Neural cell (in vitro differentiated cells): ENCODE measurements at regions not wholly inside any gene's neighbourhood (a gene's known extent, or its start where the extent isn't known, plus 50 kb on each side); places are given as distances from the start of the nearest gene placed in this dataset.

ENCODE experiments used
- CTCF ChIP-seq: fragments of 450-650 bp; IDR thresholded peaks from 2 replicates; pipeline ENCODE4 v1.5.1; 2014; ENCODE audit warnings: antibody characterized with exemption, mild to moderate bottlenecking, moderate library complexity; ENCODE audit not compliant: poor library complexity, severe bottlenecking
- EP300 ChIP-seq: fragments of 450-650 bp; conservative IDR thresholded peaks from 2 replicates; pipeline ENCODE4 v1.6.1; 2014; ENCODE audit warnings: antibody characterized with exemption, mild to moderate bottlenecking, moderate library complexity; ENCODE audit not compliant: poor library complexity, severe bottlenecking
- EZH2 ChIP-seq: fragments of 200-600, 300-800 bp; shearing (Covaris generic), sonication (generic); IDR thresholded peaks from 2 replicates; pipeline ENCODE4 v1.6.1; 2014; ENCODE audit warnings: antibody characterized with exemption, low read length, borderline replicate concordance, mild to moderate bottlenecking; ENCODE audit not compliant: insufficient read depth, poor library complexity, severe bottlenecking
- POLR2AphosphoS5 ChIP-seq: IDR thresholded peaks from 2 replicates; pipeline ENCODE4 v1.6.1; 2012
- REST ChIP-seq: IDR thresholded peaks from 2 replicates; pipeline ENCODE4 v1.6.1; 2012; ENCODE audit warnings: borderline replicate concordance

GRCh38 chr17:43315858-43316521 lies 82.2 kb upstream of the RNU2-1 start:
- no peak for TF ChIP-seq CTCF
- TF ChIP-seq EZH2: no peak
- no peak for TF ChIP-seq EP300
- TF ChIP-seq POLR2AphosphoS5: no peak
- no peak for TF ChIP-seq REST
